ENCODE measurements at regions not wholly inside any gene's neighbourhood (a gene's known extent, or its start where the extent isn't known, plus 50 kb on each side); places are given as distances from the start of the nearest gene placed in this dataset.

DNA sequence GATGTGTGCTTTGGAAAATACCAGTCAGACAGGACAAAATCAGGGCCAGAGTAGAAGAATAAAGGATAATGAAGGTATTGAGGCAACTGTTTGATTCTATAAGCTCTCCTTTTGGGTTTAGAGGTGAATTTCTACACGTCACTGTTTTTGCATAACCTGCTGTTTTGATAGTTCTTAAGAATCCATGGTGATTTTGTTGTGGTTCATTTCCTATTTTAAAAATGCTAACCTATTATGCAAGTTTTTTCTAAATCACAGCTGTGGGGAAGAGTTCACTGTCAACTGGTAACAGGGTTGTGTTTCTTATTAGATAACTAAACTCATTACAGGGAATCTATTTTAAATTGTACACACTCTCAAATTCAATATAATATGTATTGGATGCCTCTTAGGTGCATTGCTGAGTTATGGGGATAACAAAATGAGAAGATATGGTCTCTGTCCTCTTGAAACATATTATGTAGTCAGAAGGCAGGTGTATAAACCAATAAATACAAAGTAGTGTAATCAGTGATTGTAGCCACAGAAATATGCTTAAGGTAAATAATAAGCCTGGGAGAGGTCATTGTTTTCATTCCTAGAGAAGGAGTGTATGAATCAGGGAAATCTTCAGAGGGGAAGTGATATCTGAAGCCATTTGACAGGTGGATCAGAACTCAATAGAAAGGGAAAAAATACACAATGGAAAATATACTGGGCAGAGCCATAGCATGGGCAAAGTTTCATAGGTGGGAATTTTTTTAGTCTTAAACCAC lies 192.5 kb downstream of the FAT3 start:
- TF ChIP-seq CTCF (IDR thresholded peaks at IDR 0.05 in 2 of 3, conservative IDR thresholded peaks at IDR 0.05 in 1 of 3; ENCODE audit: insufficient read depth in 2 of 3, low read depth in 1 of 3, low read length in 3 of 3) (no peak), POLR2AphosphoS2 (IDR thresholded peaks at IDR 0.05; ENCODE audit: low read length) (no peak), JUND (IDR thresholded peaks at IDR 0.05; ENCODE audit: borderline replicate concordance, low read depth, low read length) (no peak), JUND (tag; IDR thresholded peaks at IDR 0.05; ENCODE audit: borderline replicate concordance, low read depth, low read length) (no peak), ZFP36 (IDR thresholded peaks at IDR 0.05; ENCODE audit: low read depth, low read length, partially characterized antibody) (no peak), HMGN3 (IDR thresholded peaks at IDR 0.05; ENCODE audit: borderline replicate concordance, extremely low read depth, insufficient read length, low read depth, low read length) (no peak), ZNF384 (IDR thresholded peaks at IDR 0.05; ENCODE audit: low read depth, low read length) (no peak)

Measured in K562 (cell line).